ENCODE measurements at regions not wholly inside any gene's neighbourhood (a gene's known extent, or its start where the extent isn't known, plus 50 kb on each side); places are given as distances from the start of the nearest gene placed in this dataset.

GRCh38 chr18:73313476-73313875, 445.7 kb upstream of the NETO1 start:
- no peak overlapping the region for H3K4me3 ChIP-seq (ENCODE audit: low read length)

GRCh38 chr18:73296686-73297085, 428.9 kb upstream of the NETO1 start:
- H3K27ac Mint-ChIP-seq: no peak overlapping the region
- DNase-seq: no peak
- Histone ChIP-seq H3K36me3 (ENCODE audit: control insufficient read depth, insufficient read depth, low read length) (no peaks in the 10 kb centered on the region), H3K9me3 (ENCODE audit: control insufficient read depth, low read length) (no peaks in the 10 kb centered on the region), H3K27me3 (ENCODE audit: control insufficient read depth, insufficient read depth, low read length, poor library complexity, severe bottlenecking) (no peaks in the 10 kb centered on the region), H3K4me1 (ENCODE audit: control insufficient read depth, insufficient read depth, low read length) (no peaks in the 10 kb centered on the region), H3K9ac (ENCODE audit: extremely low read depth, low read length, poor library complexity, severe bottlenecking) (no peak overlapping the region), H3K4me3 (ENCODE audit: low read length) (no peak overlapping the region), H3K27ac (ENCODE audit: low read depth, low read length) (no peak overlapping the region)
- H3K9me3 Mint-ChIP-seq: no peaks in the 10 kb centered on the region
- TF ChIP-seq CTCF (conservative IDR thresholded peaks at IDR 0.05): no peak
- H3K4me3 Mint-ChIP-seq: no peak overlapping the region
- H3K4me1 Mint-ChIP-seq: no peaks in the 10 kb centered on the region
- no peaks in the 10 kb centered on the region for H3K36me3 Mint-ChIP-seq (ENCODE audit: low read depth)
- 57 to 84% methylated on average over 1 to 2 of the region's 2 CpGs for WGBS, 2 experiments (ENCODE audit: insufficient coverage in 1 of 2, insufficient read length in 1 of 2)
- H3K27me3 Mint-ChIP-seq (ENCODE audit: insufficient read depth): no peaks in the 10 kb centered on the region

More at GRCh38 chr18:73313476-73313875, 445.7 kb upstream of the NETO1 start:
- no peaks in the 10 kb centered on the region for H3K27me3 Mint-ChIP-seq (ENCODE audit: insufficient read depth)
- no peaks in the 10 kb centered on the region for H3K9me3 Mint-ChIP-seq
- DNase-seq: no peak
- H3K4me1 Mint-ChIP-seq: peaks cover 5% of the 10 kb centered on the region
- H3K4me1 ChIP-seq (ENCODE audit: control insufficient read depth, insufficient read depth, low read length): peaks cover 5% of the 10 kb centered on the region
- no peak overlapping the region for H3K9ac ChIP-seq (ENCODE audit: extremely low read depth, low read length, poor library complexity, severe bottlenecking)
- no peak overlapping the region for H3K27ac Mint-ChIP-seq
- H3K27me3 ChIP-seq (ENCODE audit: control insufficient read depth, insufficient read depth, low read length, poor library complexity, severe bottlenecking): no peaks in the 10 kb centered on the region
- no peaks in the 10 kb centered on the region for H3K9me3 ChIP-seq (ENCODE audit: control insufficient read depth, low read length)
- no peaks in the 10 kb centered on the region for H3K36me3 ChIP-seq (ENCODE audit: control insufficient read depth, insufficient read depth, low read length)
- no peak for TF ChIP-seq CTCF (conservative IDR thresholded peaks at IDR 0.05)
- H3K4me3 Mint-ChIP-seq: no peak overlapping the region
- no peaks in the 10 kb centered on the region for H3K36me3 Mint-ChIP-seq (ENCODE audit: low read depth)
- H3K27ac ChIP-seq (ENCODE audit: low read depth, low read length): no peak overlapping the region

DNA sequence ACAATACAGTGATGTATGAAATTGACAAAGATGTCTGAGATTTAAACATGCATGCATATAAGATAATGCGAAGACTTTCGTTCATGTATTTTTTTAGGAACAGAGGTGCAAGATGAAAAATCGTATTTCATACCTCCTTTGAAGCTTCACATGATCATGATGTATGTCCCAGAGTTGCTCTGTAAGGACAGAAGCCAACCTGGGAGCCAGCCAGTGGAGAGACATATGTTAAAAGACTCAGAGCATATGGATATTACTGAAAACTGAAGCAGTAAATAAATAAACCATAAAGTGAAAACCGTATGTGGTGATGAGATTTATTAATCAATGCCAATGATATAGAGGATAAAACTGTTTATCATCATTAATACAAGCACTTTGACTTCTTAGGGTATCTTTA, 424.4 kb upstream of the NETO1 start:
- H3K9ac ChIP-seq (ENCODE audit: extremely low read depth, low read length, poor library complexity, severe bottlenecking): no peak overlapping the region
- no peak overlapping the region for H3K4me3 ChIP-seq (ENCODE audit: low read length)
- H3K36me3 ChIP-seq (ENCODE audit: control insufficient read depth, insufficient read depth, low read length): no peaks in the 10 kb centered on the region
- no peak for TF ChIP-seq CTCF (conservative IDR thresholded peaks at IDR 0.05)
- no peaks in the 10 kb centered on the region for H3K9me3 ChIP-seq (ENCODE audit: control insufficient read depth, low read length)
- no peak for DNase-seq
- no peak overlapping the region for H3K27ac Mint-ChIP-seq
- H3K27me3 Mint-ChIP-seq (ENCODE audit: insufficient read depth): no peaks in the 10 kb centered on the region
- H3K4me1 ChIP-seq (ENCODE audit: control insufficient read depth, insufficient read depth, low read length): no peaks in the 10 kb centered on the region
- no peaks in the 10 kb centered on the region for H3K27me3 ChIP-seq (ENCODE audit: control insufficient read depth, insufficient read depth, low read length, poor library complexity, severe bottlenecking)
- no peaks in the 10 kb centered on the region for H3K9me3 Mint-ChIP-seq
- H3K4me1 Mint-ChIP-seq: no peaks in the 10 kb centered on the region
- 76 to 79% methylated on average over 3 of the region's 4 CpGs for WGBS, 2 experiments (ENCODE audit: insufficient coverage in 1 of 2, insufficient read length in 1 of 2)
- no peaks in the 10 kb centered on the region for H3K36me3 Mint-ChIP-seq (ENCODE audit: low read depth)
- H3K4me3 Mint-ChIP-seq: no peak overlapping the region
- H3K27ac ChIP-seq (ENCODE audit: low read depth, low read length): no peak overlapping the region
